ENCODE measurements at regions not wholly inside any gene's neighbourhood (a gene's known extent, or its start where the extent isn't known, plus 50 kb on each side); places are given as distances from the start of the nearest gene placed in this dataset.
"Not testable (repeated sequence)": the region's sequence is repeated elsewhere in the genome, so short reads cannot be mapped to it uniquely, and the experiment has no call there.

DNA sequence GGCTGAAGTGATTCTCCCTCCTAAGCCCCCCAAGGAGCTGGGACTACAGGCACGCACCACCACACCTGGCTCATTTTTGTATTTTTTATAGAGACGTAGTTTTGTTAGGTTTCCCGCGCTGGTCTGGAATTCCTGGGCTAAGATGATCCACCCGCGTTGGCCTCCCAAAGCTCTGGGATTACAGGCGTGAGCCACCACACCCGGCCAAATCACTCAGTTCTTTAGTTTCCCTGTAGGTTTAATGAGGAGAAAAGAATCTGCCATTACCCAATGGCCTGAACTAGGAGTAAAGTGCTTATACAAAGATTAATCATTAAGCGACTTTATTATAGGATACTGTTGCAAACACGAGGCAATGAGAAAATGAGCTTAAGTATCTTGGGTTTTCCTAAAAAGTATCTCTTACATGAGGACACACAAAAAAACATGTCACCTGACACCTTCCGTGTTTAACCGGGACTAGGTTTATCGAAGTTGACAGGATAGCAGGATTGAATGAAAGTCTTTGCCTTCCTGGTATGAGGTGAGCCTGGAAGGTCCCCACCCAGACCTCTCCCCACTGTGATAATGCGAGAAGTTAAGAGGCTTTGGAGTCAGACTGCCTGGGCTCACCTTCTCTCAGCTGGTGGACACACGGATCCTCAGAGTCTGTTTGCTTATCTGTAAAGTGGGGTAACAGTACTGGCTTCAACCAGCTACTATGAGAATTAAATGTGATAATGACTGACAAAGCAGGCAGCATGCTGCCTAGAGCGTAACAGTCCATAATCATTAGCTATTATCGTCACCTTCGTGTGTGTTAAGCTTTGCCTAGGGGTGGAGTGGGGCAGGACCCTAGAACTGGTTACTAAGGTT lies 133.5 kb upstream of the KRAS start:
- DNase-seq, result peak; percentile 7

DNA sequence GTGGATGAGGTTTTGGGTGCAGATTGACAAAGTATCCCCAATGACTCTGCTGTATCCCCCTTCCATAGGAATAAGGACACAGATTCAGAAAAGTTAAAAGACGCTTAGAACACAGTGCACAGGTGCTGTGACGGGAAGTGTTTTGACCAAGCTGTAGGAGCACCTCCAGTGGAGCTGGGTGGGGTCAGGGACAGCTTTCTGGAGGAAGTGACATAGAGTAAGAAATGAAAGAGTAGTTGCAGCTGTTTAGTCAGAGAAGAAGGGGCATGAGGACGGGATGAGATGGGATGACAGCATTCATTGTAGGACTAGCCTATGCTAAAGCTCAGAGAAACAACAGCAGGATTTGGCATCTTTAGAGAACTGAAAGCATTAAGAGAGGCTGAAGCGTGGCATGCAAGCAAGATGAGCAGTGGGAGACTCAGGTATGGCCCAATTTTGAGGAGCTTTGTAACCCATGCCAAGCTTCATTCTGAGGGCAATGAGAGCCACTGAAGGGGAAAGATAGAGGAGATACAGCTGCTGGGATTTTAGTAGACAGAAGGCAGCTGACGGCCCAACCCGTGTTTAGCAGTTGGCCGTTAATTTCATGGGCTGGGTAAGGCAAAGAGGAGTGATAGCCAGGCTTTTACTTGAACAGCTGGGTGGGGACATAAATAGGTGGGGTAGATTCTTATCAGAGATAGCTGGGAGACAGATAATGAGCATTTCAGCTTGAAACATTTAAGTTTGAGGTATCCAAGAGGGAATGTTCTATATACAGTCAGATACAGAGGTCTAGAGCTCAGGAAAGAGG lies 131.8 kb upstream of the KRAS start:
- DNase-seq, result no peak

DNA sequence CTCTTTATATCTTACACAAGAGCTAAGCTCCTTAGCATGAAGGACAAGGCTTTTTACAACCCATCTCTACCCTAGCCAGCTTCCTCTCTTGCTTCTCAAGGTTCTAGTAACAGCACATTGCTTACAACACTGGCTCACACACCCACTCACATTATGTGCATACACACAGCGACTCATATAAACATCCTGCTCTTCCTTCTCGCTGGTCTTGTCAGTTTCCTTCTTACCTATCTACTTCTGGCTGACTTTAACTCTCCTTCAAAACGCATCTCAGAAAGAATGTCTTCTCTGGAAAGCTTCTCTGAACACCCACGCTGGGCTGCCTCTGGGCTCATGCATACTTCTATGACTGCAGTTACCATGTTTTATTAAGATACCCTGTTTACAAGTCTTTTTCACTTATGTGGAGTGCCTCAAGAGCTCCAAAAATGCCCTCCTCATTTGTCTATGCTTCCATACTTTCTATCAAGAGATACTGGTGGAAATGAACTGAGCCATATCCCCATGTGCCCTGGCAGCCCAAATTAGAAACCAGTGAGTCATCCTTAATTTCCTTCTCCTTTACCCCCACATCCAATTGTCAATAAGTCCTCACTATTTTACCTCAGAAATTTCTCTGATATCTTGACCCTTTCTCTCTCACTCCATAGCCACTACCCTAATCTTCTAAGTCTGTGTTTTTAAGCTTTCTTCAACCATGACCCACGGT lies 126.9 kb upstream of the KRAS start:
- DNase-seq, result no peak

- no peak for DNase-seq
These were observed 126.3 kb upstream of the KRAS start for GRCh38 chr12:25376985-25377384.

DNA sequence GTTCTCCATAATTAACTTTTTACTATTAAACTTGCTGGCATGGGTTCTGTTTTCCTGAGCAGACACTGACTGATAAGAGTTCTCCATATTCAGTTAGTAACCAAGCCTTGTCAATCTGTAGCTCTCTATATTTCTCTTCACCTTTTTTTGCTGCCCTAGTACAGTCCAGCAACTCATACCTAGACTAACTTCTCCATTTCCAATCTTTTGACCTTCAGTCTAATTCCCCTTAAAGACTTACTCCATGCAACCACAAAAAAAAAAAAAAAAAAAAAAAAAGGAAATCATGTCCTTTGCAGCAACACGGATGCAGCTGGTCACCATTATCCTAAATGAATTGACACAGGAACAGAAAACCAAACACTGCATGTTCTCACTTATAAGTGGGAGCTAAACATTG lies 125.7 kb upstream of the KRAS start:
- no peak for DNase-seq

DNA sequence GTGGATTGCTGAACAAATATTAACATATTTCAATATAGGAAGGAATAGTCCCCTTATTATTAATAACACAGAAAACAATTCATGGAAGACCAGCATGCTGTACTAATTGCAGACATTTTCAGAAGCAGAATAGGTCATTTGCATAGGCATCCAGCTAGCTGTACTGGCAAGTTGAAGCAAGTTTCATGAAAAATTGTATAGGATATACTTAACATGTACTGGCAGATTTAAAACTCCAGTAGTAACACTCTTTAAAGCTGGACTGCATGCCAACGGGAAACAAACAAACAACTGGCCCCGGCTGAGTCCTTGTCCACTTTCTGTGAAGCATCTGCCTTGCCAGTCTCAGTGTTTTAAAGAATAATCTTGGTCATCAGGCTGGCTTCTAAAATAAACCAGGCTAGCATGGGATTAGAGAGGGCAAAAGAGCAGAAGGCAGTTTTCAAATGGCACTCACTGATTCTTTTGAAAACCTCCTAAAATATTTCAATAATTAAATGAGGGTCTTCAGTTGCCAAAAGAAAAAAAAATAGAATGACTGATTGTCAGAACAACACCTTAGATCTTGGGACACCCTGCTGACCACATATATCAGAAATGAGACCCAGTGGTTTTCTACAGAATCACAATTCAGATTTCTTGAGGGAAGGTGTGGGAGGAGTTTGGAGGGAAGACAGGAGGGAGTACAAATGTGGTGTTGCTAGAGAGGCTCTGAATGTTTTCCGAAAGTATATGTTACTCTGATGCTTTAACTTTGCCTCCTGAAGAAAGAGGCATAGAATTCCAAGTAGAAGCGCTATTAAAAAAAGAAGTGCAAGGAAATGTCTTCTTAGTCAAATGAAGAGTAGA lies 122.5 kb upstream of the KRAS start:
- DNase-seq, result no peak

DNA sequence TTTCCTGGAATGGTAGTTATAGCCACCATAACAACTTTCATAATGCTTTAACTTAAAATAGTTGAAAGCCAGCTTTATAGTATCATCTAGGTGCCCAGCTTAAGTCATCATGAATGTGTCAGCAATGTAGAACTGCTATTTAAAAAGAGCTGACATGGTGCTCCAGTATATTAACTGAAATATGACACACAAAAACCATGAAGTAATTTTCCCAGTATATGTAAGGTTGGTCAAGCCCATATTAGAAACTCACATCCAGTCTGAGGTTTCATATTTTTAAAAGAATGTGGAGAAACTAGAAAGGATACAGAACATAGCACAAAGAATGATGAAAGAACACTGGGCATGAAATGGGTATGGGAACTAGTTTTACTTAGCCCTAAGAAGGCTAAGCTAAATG lies 121.3 kb upstream of the KRAS start:
- DNase-seq, result no peak

DNA sequence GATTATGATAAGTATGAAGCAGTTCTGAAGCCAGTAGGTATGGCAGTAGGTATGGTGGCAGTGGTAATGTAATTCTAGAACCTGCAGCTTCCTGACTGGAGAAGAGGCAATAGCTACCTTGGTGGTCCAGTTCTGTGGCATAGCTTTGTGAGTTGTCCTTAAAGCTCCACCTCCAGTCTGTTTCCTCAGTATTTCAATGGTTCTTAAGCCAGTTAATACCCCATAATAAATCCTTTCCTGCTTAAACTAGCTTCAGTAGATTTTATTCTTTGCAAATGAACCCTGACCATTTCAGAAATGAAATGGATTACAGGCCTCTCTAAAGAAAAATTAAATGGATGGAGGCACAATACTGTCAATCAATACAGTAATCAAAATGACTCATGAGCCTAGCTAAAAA lies 117.8 kb upstream of the KRAS start:
- no peak for DNase-seq

DNA sequence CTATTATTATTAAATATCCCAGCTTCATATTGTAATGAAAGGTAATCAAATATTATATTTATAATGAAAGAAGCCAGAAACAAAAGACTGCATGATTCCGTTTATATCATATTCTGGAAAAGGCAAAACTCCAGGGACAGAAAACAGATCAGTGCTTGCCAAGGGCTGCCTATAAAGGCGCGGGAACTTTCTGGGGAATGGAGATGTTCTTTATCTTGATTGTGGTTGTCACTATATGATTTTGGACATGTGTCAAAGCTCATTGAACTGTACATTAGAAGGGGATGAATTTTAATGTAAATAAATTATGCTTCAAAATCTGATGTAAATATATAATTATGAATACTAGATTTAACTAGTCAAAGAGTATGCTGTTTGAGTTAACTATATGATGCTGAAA lies 115.4 kb upstream of the KRAS start:
- DNase-seq, result no peak

DNA sequence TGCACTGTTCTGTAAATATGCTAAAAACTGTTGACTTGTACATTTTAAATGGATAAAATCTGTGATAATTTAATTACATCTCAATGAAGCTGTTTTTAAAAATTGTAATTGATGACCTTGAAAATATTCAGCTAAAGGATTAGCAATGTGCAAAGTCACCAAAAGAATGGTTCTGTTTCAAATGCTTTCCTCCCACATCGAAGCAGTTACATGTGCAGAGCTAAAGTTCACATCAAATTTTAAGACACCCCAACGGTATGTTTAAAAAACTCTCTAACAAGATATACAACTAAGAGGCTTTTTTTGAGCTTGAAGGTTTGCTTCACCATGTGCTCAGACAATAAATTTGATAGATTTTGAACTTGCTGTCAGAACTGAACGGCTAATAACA lies 114.6 kb upstream of the KRAS start:
- DNase-seq, result no peak

DNA sequence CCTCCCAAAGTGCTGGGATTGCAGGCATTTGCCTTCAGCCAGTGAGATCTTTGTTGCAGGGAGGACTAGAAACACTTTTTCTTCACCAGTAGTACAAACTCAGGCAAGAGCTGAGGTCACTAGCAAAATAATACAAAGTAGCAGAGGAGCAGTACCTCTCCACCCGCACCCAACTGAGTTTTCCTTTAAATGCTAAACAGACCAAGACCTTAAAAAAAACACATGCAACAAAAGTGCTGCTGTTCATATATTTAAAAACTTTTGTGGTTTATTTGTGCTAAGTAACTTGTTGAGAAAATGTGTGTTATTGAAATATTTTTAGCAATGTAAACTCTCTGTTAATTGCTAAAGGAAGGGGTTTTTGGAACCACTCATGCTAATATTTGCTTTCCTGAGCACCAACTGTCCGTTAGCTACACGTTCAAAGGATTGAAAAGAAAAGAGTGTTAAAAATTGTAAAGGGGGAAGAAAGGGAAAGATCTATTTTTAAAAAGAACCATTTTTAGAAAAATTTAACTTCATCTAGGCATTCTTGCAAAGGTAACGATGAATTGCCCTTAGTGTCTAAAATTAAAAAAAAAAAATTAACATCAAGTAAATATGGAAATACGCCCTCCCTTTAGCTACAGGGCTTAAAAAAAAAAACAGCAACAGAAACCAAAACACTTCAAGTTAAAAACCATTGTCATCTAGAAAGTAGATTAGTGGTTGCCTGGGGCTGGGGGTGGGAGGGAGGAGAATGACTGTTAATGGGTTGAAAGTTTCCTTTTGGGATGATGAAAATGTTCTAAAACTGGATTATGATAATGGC lies 114.0 kb upstream of the KRAS start:
- no peak for DNase-seq

DNA sequence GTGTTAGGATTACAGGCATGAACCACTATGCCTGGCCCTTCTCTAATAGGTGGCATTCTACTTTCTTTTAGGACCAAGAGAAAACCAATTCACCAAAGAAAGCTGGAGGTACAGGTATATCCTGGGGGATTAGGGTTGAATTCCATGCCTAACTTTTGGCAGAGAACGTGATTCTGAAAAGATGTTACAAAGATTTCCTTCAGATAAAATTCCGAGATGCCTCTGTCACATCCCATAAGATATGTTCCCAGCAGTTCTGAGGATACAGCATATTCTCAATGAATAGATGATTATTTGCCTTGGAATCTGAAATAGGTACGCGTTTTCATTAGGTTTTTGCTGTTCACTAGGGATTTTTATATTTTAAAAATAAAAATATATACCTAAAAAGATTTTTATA lies 111.9 kb upstream of the KRAS start:
- no peak for DNase-seq

- no peak for DNase-seq
These were observed 110.8 kb upstream of the KRAS start for GRCh38 chr12:25361511-25361910.

DNA sequence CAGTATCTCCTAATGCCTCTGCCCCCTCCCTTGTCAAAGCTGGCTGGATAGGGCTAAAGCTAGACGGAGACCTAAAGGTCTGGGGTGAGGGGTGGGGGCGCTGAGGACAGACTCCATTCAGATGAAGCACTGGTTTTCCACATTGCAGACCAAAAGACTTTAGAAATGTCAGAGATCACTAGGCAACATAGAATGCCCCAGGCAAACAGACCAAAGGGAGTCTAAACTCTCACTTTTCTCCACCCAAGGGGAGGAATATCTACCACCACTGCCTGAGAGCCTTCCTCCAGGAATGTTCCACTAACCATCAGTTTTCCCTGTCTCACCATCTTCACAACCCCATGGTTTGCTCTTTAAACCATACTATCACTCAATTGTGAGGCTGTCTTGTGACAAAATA lies 106.9 kb upstream of the KRAS start:
- DNase-seq, result no peak

DNA sequence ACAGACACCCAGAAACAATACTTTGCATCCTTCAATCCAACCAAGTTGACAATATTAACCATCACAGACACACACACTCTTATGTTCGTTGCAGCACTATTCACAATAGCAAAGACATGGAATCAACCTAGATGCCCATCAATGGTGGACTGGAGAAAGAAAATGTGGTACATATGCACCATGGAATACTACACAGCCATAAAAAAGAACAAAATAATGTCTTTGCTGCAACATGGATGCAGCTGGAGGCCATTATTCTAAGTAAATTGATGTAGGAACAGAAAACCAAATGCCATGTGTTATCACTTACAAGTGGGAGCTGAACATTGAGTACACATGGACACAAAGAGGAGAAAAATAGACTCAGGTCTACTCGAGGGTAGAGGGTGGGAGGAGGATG lies 102.2 kb upstream of the KRAS start:
- not testable (repeated sequence) for DNase-seq

DNA sequence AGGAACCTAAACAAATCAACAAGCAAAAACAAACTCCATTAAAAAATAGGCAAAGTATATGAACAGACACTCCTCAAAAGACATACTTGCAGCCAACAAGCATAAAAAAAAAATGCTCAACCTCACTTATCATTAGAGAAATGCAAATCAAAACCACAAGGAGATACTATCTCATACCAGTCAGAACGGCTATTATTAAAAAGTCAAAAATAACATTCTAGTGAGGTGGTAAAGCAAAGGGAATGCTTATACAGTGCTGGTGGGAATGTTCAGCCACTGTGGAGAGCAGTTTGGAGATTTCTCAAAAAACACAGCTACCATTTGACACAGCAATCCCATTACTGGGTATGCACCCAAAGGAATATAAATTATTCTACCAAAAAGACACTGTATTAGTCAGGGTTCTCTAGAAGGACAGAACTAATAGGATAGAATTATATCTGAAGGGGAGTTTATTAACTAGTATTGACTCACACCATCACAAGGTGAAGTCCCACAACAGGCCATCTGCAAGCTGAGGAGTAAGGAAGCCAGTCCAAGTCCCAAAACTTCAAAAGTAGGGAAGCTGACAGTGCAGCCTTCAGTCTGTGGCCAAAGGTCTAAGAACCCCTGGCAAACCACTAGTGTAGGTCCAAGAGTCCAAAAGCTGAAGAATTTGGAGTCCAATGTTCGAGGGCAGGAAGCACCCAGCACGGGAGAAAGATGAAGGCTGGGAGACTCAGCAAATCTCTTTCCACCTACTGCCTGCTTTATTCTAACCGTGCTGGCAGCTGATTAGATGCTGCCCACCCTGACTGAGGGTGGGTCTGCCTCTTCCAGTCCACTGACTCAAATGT lies 101.6 kb upstream of the KRAS start:
- no peak for DNase-seq

DNA sequence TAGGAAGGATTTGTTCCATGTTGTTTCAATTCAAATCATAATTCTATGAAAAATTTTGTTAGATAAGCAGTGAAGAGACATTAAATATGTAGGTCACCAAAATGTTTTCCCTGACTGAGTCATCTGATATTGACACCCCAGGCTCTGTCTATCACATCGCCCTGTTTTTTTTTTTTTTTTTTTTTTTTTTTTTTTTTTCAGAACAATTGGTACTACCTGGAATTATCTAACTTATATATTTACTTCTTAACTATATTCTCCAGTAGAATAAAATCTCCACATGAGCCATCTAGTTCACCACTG lies 97.8 kb upstream of the KRAS start:
- no peak for DNase-seq

- DNase-seq, result no peak
These were observed 97.2 kb upstream of the KRAS start for GRCh38 chr12:25347716-25348592.

GRCh38 chr12:25341877-25342276 lies 91.1 kb upstream of the KRAS start:
- DNase-seq, result not testable (repeated sequence)
